CD4-positive, alpha-beta T cell treated with Interleukin-12 subunit alpha and Interleukin-12 subunit beta, for 1 hour (primary cell): ENCODE measurements at regions not wholly inside any gene's neighbourhood (a gene's known extent, or its start where the extent isn't known, plus 50 kb on each side); places are given as distances from the start of the nearest gene placed in this dataset.

Experiments used
- DNase-seq: peaks from one replicate; pipeline ENCODE4 v3.0.0-alpha.2; 2020

- DNase-seq: no peak
Observed at GRCh38 chr4:133866328-133866699, 335.3 kb downstream of the PABPC4L start.

DNA sequence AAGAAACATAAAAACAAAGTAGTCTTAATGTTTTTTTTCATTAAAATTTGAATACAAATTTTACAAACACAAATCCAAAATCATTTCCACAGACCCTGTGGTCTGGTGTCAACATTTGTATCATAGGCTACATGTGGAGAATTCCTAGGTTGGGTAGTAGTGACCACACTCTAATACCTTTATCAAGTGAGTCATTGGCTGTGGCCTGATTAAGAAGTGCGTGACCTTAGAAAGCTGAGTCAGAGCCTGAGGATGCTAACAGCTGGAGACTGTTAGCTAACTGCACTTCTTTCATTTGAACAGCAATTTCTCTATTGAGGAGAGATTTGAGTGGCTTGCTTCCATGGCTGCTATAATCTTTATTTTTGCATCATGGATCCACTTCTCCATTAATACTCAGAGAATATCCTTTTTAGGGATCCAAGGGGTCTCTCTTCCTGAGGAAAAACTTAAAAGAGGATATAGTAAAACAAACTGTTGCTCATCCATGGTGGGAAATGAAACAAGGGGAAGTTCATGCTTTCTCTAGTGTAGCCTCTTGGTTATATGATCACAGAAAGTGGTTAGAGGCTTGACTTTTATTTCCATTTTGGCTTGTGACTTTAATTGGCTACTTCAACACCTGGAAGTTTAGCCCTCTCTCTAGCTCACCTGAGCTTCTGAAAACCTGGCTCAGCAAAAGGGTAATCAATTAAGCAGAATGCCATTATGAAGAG lies 335.8 kb downstream of the PABPC4L start:
- no peak for DNase-seq

DNA sequence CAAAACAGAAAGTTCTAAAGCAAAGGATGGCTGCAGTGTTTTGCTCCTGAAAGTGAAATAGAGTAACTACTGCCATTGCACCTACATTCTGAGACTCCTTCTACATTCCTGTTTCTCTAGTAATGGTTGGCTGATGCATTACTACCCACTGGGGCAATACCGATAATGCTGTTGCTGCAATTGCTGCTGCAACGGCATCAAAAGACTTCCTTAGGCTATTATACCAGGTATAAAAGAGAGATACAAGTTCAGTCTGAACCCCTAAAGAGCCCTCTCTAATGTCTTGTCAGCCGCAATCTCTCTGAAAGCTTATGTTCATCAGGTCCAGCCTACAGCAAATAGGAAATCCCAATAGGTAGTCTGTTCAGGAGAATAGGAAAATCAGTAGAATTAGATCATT lies 338.4 kb downstream of the PABPC4L start:
- DNase-seq: no peak

DNA sequence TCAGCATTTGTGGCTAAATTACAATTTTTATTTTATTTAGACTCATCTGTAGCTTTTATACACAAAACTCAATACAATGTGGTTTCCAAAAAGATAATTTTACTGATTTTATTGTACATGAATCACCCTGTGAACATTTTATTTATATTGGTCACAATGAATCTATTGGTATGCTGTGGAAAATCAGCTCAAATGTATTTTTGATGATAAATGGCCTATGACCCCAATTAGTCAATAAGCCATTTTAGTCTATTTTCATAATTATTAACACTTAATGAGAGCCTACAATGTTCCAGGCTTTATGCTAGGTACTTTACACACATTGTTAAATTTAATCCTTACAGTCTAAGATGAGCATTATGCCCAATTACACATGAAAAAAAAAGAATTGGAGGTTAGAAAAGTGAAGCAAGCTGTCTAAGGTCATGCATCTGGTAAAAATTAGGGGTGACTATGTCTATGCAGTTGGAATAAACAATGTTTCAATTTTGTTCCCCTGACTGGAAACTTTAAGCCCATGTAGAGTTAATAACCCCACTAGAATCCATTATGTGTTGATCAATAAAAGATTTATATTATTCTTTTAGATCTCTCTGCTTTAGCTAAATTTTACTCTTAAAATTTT lies 344.7 kb downstream of the PABPC4L start:
- no peak for DNase-seq

GRCh38 chr4:133855001-133855400 lies 346.6 kb downstream of the PABPC4L start:
- no peak for DNase-seq

DNA sequence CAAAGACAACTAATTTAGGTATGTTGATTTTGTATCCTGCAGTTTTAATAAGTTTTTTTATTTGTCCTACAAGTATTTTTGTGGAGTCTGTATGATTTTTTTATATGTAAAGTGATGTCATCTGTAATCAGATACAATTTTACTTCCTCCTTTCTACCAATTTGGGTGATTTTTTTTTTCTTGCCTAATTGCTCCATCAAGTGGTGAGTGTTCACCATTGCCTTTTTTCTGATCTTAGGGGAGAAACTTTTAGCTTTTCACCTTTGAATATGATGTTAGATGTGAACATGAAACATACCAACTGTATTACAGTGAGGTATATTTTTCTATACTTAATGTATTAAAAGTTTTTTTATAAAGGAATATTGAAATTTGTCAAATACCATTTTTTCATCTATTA lies 362.3 kb downstream of the PABPC4L start:
- no peak for DNase-seq

GRCh38 chr4:133823177-133823576 lies 378.4 kb downstream of the PABPC4L start:
- DNase-seq: no peak

- DNase-seq: no peak
Observed at GRCh38 chr4:133812954-133813353, 388.6 kb downstream of the PABPC4L start.

DNA sequence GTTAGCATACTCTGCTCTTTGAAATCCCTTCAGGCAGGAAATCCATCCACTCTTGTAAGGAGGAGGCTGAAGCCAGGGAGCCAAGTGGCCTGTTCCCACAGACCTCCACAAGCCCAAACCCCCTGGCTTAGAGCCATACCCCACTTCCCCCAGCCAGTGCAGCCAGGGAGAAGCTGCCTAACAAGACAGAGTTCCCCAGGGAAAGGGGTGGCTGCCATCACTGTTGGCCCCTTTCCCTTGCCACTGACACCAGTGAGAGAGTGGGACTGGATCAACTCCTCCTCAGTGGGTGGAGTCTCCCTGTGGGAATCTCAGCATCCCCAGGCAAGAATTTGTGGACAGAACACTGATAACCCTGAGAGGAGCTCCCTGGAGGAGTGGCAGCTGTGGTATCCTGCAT lies 389.4 kb downstream of the PABPC4L start:
- no peak for DNase-seq

GRCh38 chr4:133808151-133808550 lies 393.4 kb downstream of the PABPC4L start:
- no peak for DNase-seq

DNA sequence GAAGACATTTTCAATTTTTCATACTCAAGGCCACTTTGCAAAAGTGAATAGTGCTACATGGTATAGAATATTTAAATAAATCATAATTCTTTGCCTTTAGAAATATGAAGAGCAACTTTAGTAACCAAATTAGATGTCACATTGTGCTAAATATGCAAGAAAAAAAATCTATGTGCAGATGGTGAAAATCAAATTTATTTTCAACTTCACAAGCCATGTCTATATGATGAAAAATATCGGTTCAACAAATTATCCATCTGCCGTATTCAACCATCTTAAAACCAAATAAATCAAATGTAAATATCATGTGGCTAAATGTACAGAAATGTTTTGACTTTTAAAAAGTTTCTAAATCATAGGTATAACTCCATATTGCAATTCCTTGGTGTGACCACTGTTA lies 398.2 kb downstream of the PABPC4L start:
- DNase-seq: no peak

- no peak for DNase-seq
Observed at GRCh38 chr4:133802359-133803140, 399.0 kb downstream of the PABPC4L start.

DNA sequence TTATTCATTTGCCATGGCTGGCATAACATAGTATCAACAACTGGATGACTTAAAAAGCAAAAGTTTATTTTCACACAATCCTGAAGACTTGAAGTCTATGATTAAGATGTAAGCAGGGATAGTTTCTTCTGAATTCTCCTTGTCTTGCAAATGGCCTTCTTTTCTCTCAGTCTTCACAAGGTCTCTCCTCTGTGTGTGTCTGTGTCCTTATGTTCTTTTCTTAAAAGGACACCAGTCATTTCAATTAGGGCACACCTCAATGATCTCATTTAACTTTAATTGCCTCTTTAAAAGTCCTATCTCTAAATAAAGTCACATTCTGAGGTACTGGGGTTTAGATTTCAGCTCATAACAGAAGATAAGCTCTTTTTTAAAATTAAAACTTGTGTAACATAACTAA lies 399.7 kb downstream of the PABPC4L start:
- no peak for DNase-seq

DNA sequence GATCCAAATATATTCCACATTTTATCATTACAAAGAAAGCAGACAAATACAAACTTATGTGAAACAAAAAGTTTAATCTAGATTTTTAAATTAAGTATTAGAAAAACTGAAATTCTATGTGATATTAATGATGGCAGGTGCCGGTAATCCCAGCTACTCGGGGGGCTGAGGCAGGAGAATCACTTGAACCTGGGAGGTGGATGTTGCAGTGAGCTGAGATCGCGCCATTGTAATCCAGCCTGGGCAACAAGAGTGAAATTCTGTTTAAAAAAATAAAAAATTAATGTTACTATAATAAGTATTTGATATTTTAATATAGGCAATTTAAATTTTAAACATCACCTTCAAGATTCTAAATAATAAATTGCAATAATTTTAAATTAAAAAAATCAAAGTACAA lies 400.6 kb downstream of the PABPC4L start:
- DNase-seq: no peak

- no peak for DNase-seq
Observed at GRCh38 chr4:133799717-133800315, 401.8 kb downstream of the PABPC4L start.

GRCh38 chr4:133777661-133778060 lies 423.9 kb downstream of the PABPC4L start:
- no peak for DNase-seq

DNA sequence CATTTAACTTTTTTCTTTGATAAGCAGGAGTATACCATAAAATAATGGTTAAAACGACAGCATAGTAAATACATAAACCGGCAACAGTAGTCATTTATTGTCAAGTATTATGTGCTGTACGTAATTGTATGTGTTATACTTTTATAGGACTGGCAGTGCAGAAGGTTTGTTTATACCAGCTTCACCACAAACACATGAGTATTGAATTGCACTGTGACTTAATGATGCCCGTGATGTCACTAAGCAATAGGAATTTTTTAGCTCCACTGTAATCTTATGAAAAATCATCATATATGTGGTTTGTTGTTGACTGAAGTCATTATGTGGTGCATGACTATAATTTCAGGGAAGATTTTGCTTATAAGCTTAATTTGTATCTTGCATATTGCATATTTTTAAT lies 424.6 kb downstream of the PABPC4L start:
- no peak for DNase-seq

DNA sequence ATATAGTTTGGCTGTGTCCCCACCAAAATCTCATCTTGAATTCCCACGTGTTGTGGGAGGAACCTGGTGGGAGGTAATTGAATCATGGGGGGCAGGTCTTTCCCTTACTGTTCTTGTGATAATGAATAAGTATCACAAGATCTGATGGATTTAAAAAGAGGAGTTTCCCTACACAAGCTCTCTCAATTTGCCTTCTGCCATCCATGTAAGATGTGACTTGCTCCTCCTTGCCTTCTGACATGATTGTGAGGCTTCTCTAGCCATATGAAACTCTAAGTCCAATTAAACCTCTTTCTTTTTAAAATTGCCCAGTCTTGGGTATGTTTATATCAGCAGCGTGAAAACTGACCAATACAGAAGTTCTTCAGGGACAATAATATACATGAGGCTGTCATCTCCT lies 425.1 kb downstream of the PABPC4L start:
- DNase-seq: no peak

DNA sequence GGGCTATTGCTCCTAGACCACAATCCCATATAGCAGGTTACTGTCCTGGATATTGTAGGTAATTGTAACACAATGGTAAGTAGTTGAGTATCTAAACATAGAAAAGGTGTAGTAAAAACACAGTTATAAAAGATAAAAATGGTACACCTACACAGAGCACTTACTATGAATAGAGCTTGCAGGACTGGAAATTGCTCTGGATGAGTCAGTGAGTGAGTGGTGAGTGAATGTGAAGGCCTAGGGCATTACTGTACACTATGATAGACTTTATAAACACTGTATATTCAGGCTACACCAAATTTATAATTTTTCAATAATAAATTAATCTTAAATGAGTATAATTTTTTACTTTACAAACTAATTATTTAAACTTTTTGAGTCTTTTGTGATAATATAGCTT lies 425.7 kb downstream of the PABPC4L start:
- no peak for DNase-seq

GRCh38 chr4:133775469-133775868 lies 426.1 kb downstream of the PABPC4L start:
- DNase-seq: no peak

- DNase-seq: no peak
Observed at GRCh38 chr4:133759428-133759827, 442.2 kb downstream of the PABPC4L start.

DNA sequence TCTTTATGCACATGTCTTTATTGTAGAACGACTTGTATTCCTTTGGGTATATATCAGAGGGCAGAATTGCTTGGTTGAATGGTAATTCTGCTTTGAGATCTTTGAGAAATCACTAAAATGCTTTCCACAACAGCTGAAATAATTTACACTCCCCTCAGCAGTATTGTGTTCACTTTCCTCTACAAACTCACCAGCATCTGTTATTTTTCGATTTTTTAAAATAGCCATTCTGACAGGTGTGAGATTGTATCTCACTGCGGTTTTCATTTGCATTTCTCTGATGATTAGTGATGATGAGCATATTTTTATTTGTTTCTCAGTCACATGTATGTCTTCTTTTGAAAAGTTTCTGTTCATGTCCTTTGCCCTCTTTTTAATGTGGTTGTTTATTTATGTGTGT lies 459.8 kb downstream of the PABPC4L start:
- no peak for DNase-seq

GRCh38 chr4:133720001-133720400 lies 481.6 kb downstream of the PABPC4L start:
- DNase-seq: no peak

DNA sequence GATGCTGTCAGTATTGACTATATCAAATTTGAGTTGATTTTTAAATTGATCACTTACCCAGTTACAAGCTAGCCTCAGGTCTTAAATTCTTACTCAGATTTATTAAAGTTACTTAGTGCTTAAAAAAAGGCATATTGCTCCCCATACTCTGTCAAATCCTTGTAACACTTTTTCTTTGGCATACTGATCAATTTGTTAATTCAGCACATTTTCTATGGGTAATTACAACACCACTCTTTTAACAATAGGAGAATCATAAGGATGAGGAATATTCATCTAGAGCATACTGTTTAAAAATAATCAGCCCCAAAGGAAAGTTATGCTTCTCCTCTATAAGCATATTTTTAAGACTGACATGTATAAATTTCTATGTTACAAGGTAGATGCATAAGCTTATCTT lies 482.5 kb downstream of the PABPC4L start:
- DNase-seq: no peak
